ENCODE measurements at regions not wholly inside any gene's neighbourhood (a gene's known extent, or its start where the extent isn't known, plus 50 kb on each side); places are given as distances from the start of the nearest gene placed in this dataset.
"Not testable (repeated sequence)": the region's sequence is repeated elsewhere in the genome, so short reads cannot be mapped to it uniquely, and the experiment has no call there.

- intact Hi-C loops (cut with DNase I); H3K27me3 ChIP-seq; H3K4me1 ChIP-seq (ENCODE audit: insufficient read depth); H3K9me3 ChIP-seq; H3K27ac ChIP-seq; H3K4me3 ChIP-seq; H3K36me3 ChIP-seq: not testable (repeated sequence)
- DNase-seq, result peak in 2 of 5 donors; percentile 10 to 21
- 90 to 97% (median 94%) methylated on average over 17 of the region's 17 CpGs for WGBS, 3 donors
Observed at GRCh38 chr15:84159346-84160269, 76.0 kb upstream of the GOLGA6L4 start.

GRCh38 chr15:84164423-84165292 is 70.9 kb upstream of the GOLGA6L4 start:
- H3K4me1 ChIP-seq (ENCODE audit: insufficient read depth); H3K4me3 ChIP-seq; intact Hi-C loops (cut with DNase I); H3K9me3 ChIP-seq; H3K27me3 ChIP-seq; H3K36me3 ChIP-seq; H3K27ac ChIP-seq: not testable (repeated sequence)
- 75 to 90% (median 83%) methylated on average over 8 of the region's 8 CpGs for WGBS, 3 donors
- DNase-seq, result peak in 2 of 5 donors; percentile 12 to 23

- H3K36me3 ChIP-seq; H3K4me3 ChIP-seq; H3K27ac ChIP-seq; intact Hi-C loops (cut with DNase I); H3K27me3 ChIP-seq; H3K4me1 ChIP-seq (ENCODE audit: insufficient read depth); H3K9me3 ChIP-seq: not testable (repeated sequence)
- peak in 1 of 5 donors; percentile 19 for DNase-seq
- 87% methylated on average over 10 of the region's 19 CpGs; no CpG with 5 or more reads in 2 of the 3 donors for WGBS, 3 donors
Observed at GRCh38 chr15:84170029-84170428, 65.5 kb upstream of the GOLGA6L4 start.

GRCh38 chr15:84173231-84173610 is 62.4 kb upstream of the GOLGA6L4 start:
- peak overlapping the region; percentile 79 to 87 for H3K27ac ChIP-seq
- H3K4me3 ChIP-seq, result peak overlapping the region; percentile 26
- H3K4me1 ChIP-seq (ENCODE audit: insufficient read depth); intact Hi-C loops (cut with DNase I); H3K36me3 ChIP-seq; H3K9me3 ChIP-seq; H3K27me3 ChIP-seq: not testable (repeated sequence)
- peak in 4 of 5 donors; percentile 51 to 72 (median 62) for DNase-seq
- 0 to 3% methylated on average over 6 to 13 of the region's 22 CpGs; no CpG with 5 or more reads in 1 of the 3 donors for WGBS, 3 donors

Data from ovary (tissue), 7 donors.